HepG2 (cell line): ENCODE measurements at regions not wholly inside any gene's neighbourhood (a gene's known extent, or its start where the extent isn't known, plus 50 kb on each side); places are given as distances from the start of the nearest gene placed in this dataset.

Experiments
- ATAC-seq: fragments of 200-7000 bp; cut with Tn5 transposase; 3 replicates; pipeline ENCODE4 v1.9.1; 2020; ENCODE audit warnings: mild to moderate bottlenecking, moderate library complexity
- BruUV-seq: library from RNA; stranded (reverse); fragments of 400-500 nt; replicated peaks from 2 replicates; lab custom pipeline; 2021; lab: Mats Ljungman, UMichigan
- CTCF ChIA-PET: fragments of 300-600 bp; formaldehyde crosslinking; extraction: SDS; loops from one replicate; lab custom pipeline; 2021; ENCODE audit warnings: low total read pairs, inconsistent platforms, low intra/inter-chr PET ratio; lab: Yijun Ruan, JAX
- POLR2A ChIA-PET: fragments of 350-600 bp; sonication (Branson Sonifier 250); formaldehyde crosslinking; loops from one replicate; lab custom pipeline; 2020; ENCODE audit warnings: antibody characterized with exemption, inconsistent platforms; lab: Yijun Ruan, JAX
- DNase-seq: peaks from one replicate; pipeline ENCODE4 v3.0.0-alpha.2; 2015; ENCODE audit warnings: low spot score
- FAIRE-seq: peaks from 3 replicates; lab custom pipeline; 2011; peaks lifted over from hg19 to GRCh38; lab: Jason Lieb, UNC
- H2AFZ ChIP-seq: one replicate; pipeline ENCODE4 v1.6.1; 2011; ENCODE audit warnings: low read length, inconsistent platforms
- H3K27ac ChIP-seq: fragments of 300-600 bp; 3 replicates; pipeline ENCODE4 v1.8.0; 2011; ENCODE audit warnings: mixed run types, mild to moderate bottlenecking, mixed read lengths, low read length, inconsistent platforms; ENCODE audit not compliant: insufficient read depth; ENCODE audit errors: extremely low read length
- H3K27me3 ChIP-seq, 2 experiments: fragments of 200-600 bp in 1 of 2; 2 replicates in 1 of 2; 3 replicates in 1 of 2; pipeline versions ENCODE4 v1.6.0 to v1.8.0; 2011; ENCODE audit warnings: low read length in 2 of 2, mild to moderate bottlenecking in 2 of 2, moderate library complexity in 2 of 2, inconsistent platforms in 1 of 2; ENCODE audit not compliant: insufficient read depth in 2 of 2, control insufficient read depth in 1 of 2
- H3K36me3 ChIP-seq, 2 experiments: fragments of 200-600 bp in 1 of 2; replicated peaks in 1 of 2; 2 replicates in 1 of 2; 3 replicates in 1 of 2; pipeline versions ENCODE4 v1.5.1 to v1.8.0; 2011; ENCODE audit warnings: low read length in 2 of 2, inconsistent platforms in 1 of 2; ENCODE audit not compliant: insufficient read depth in 2 of 2, control insufficient read depth in 1 of 2
- H3K4me1 ChIP-seq: 2 replicates; pipeline ENCODE4 v1.5.1; 2012; ENCODE audit warnings: low read length, inconsistent platforms; ENCODE audit not compliant: insufficient read depth
- H3K4me2 ChIP-seq: 2 replicates; pipeline ENCODE4 v1.6.0; 2011; ENCODE audit warnings: low read depth, low read length, inconsistent platforms
- H3K4me3 ChIP-seq, 3 experiments: fragments of 200-600 bp in 1 of 3; sonication (generic), shearing (Covaris generic) in 1 of 3; replicated peaks in 1 of 3; 2 replicates each; pipeline ENCODE4 v1.5.1; 2011 to 2016; ENCODE audit warnings: low read length in 3 of 3, inconsistent platforms in 2 of 3, low read depth in 2 of 3, mild to moderate bottlenecking in 2 of 3, control low read depth in 1 of 3, mixed read lengths in 1 of 3; ENCODE audit not compliant: insufficient read depth in 1 of 3
- H3K79me2 ChIP-seq: one replicate; pipeline ENCODE4 v1.6.1; 2011; ENCODE audit warnings: low read length, inconsistent platforms; ENCODE audit not compliant: insufficient read depth
- H3K9ac ChIP-seq: 2 replicates; pipeline ENCODE4 v1.6.0; 2011; ENCODE audit warnings: mild to moderate bottlenecking, low read depth, low read length, inconsistent platforms; ENCODE audit not compliant: insufficient read depth
- H3K9me3 ChIP-seq: 2 replicates; pipeline ENCODE4 v1.5.1; 2012; ENCODE audit warnings: mild to moderate bottlenecking, low read length
- H4K20me1 ChIP-seq: 2 replicates; pipeline ENCODE4 v1.6.0; 2011; ENCODE audit warnings: inconsistent platforms, mild to moderate bottlenecking, low read length, moderate library complexity; ENCODE audit not compliant: insufficient read depth
- POLR2G ChIP-seq: fragments of 200-400 bp; formaldehyde crosslinking; IDR thresholded peaks from 2 replicates; pipeline ENCODE4 v1.6.1; 2018; ENCODE audit warnings: mild to moderate bottlenecking, low read depth, low read length, moderate library complexity
- ZBTB21 ChIP-seq: sonication (generic); formaldehyde crosslinking; IDR thresholded peaks from 2 replicates; pipeline ENCODE4 v1.4.0; 2020; ENCODE audit warnings: missing genetic modification reagents
- ZBTB26 ChIP-seq: IDR thresholded peaks from 2 replicates; pipeline ENCODE4 v1.6.1; 2016; ENCODE audit warnings: missing compliant biosample characterization, missing genetic modification reagents, borderline replicate concordance
- ZBTB33 ChIP-seq: sonication (generic); formaldehyde crosslinking; IDR thresholded peaks from 2 replicates; pipeline ENCODE4 v1.4.0; 2020; ENCODE audit warnings: missing genetic modification reagents
- ZBTB49 ChIP-seq: sonication (generic); formaldehyde crosslinking; IDR thresholded peaks from 2 replicates; pipeline ENCODE4 v1.4.0; 2020; ENCODE audit warnings: missing genetic modification reagents, borderline replicate concordance
- ZNF740 ChIP-seq: sonication (generic); formaldehyde crosslinking; IDR thresholded peaks from 2 replicates; pipeline ENCODE4 v1.4.0; 2020; ENCODE audit warnings: missing genetic modification reagents
- WGBS: methylation state at CpG from one replicate; pipeline ENCODE4 v1.1.6; 2017; ENCODE audit warnings: low lambda C conversion rate; 5-methylcytosine and 5-hydroxymethylcytosine counted together
- in situ Hi-C: cut with HindIII; loops from 2 replicates; pipeline ENCODE4 v1.10.0; 2017; ENCODE audit warnings: low pct_unique_long_range_greater_than_20kb; ENCODE audit not compliant: extremely low pct_ligation_motif_present
- intact Hi-C: fragments of 100-400 bp; cut with micrococcal nuclease; formaldehyde crosslinking; loops from one replicate; pipeline ENCODE4 v1.10.0; 2022; ENCODE audit not compliant: unreplicated experiment

- TF ChIP-seq ZBTB21 (CRISPR knock-in tag): peak; percentile 58; the same call in 1 of the 2 replicates
- 0 out of 2 replicates have a peak, but pooled peaks have one; percentile 37 for TF ChIP-seq ZBTB26 (CRISPR knock-in tag)
- no peak for TF ChIP-seq ZBTB49
- TF ChIP-seq ZNF740 (CRISPR knock-in tag): no peak
These were observed 196.1 kb upstream of the KLF14 start (continued) for GRCh38 chr7:130929896-130930659.

GRCh38 chr7:130930681-130931080 is 196.7 kb upstream of the KLF14 start:
- Histone ChIP-seq H3K4me3 (no peak overlapping the region), H3K9me3 (no peaks in the 10 kb centered on the region)
- no peak for TF ChIP-seq ZBTB33
- peak; percentile 38; the same call in 1 of the 2 replicates for TF ChIP-seq POLR2G
- TF ChIP-seq, all 625 proteins: peak for 1
- BruUV-seq: no TSS peak
- H3K36me3 ChIP-seq: peaks cover 7 to 17% of the 10 kb centered on the region in 2 experiments; a peak in 2 of 5 replicates
- H3K4me1 ChIP-seq: peaks cover 40% of the 10 kb centered on the region
- ChIA-PET POLR2A (interaction anchor here (1.7 kb wide), 1 partner anchor 18 kb away, joined by 7 read pairs; no protein-coding TSS in a partner anchor), CTCF (no interaction called here)
- no peak overlapping the region for H3K9ac ChIP-seq
- intact Hi-C loops (no loop called here), in situ Hi-C loops (no loop called here)
- DNase-seq: no peak
- no peak overlapping the region for H3K4me2 ChIP-seq
- H3K27ac ChIP-seq: no peak overlapping the region
- H3K27me3 ChIP-seq: no peaks in the 10 kb centered on the region
- no peak overlapping the region for H2AFZ ChIP-seq
- WGBS: 95% methylated on average over 8 of the region's 8 CpGs
- no peaks in the 10 kb centered on the region; the same call in 1 of the 2 replicates for H4K20me1 ChIP-seq
- FAIRE-seq: no peak
- H3K79me2 ChIP-seq: peaks cover 88% of the 10 kb centered on the region
- ATAC-seq: no peak
